ENCODE measurements at regions not wholly inside any gene's neighbourhood (a gene's known extent, or its start where the extent isn't known, plus 50 kb on each side); places are given as distances from the start of the nearest gene placed in this dataset.

GRCh38 chr2:5538772-5539171 lies 153.4 kb upstream of the SOX11 start:
- TF ChIP-seq CTCF (IDR thresholded peaks at IDR 0.05 in 2 of 3, conservative IDR thresholded peaks at IDR 0.05 in 1 of 3; ENCODE audit: borderline replicate concordance in 1 of 3, insufficient read depth in 1 of 3, low read depth in 2 of 3, low read length in 2 of 3) (no peak), YY1 (IDR thresholded peaks at IDR 0.05; ENCODE audit: extremely low read depth, insufficient replicate concordance, low read depth, low read length) (no peak), EZH2 (IDR thresholded peaks at IDR 0.05) (no peak), EZH2phosphoT487 (IDR thresholded peaks at IDR 0.05; ENCODE audit: borderline replicate concordance) (no peak), SRF (IDR thresholded peaks at IDR 0.05; ENCODE audit: low read depth) (no peak), POLR2A (IDR thresholded peaks at IDR 0.05; ENCODE audit: borderline replicate concordance, extremely low read depth, insufficient read depth, insufficient read length) (no peak), TCF7L2 (IDR thresholded peaks at IDR 0.05; ENCODE audit: borderline replicate concordance, extremely low read depth, insufficient read depth, insufficient read length) (no peak), SP1 (IDR thresholded peaks at IDR 0.05; ENCODE audit: low read depth) (no peak), ZFX (IDR thresholded peaks at IDR 0.05) (no peak), RAD21 (IDR thresholded peaks at IDR 0.05; ENCODE audit: low read depth) (no peak), REST (IDR thresholded peaks at IDR 0.05; ENCODE audit: low read depth) (no peak)
